Erythroblast (primary cell): ENCODE measurements at regions not wholly inside any gene's neighbourhood (a gene's known extent, or its start where the extent isn't known, plus 50 kb on each side); places are given as distances from the start of the nearest gene placed in this dataset.

ENCODE experiments used
- GATA1 ChIP-seq: IDR thresholded peaks from 2 replicates; pipeline ENCODE4 v1.6.1; 2011; ENCODE audit warnings: low read depth, mild to moderate bottlenecking, control low read depth, low read length, moderate library complexity
- POLR2A ChIP-seq: IDR thresholded peaks from 2 replicates; pipeline ENCODE4 v1.6.1; 2011; ENCODE audit warnings: mild to moderate bottlenecking, low read length

- TF ChIP-seq POLR2A (no peak), GATA1 (no peak)
Observed at GRCh38 chr10:69712342-69712741, 82.3 kb downstream of the FAM241B start.
